Dedifferentiated amniotic fluid mesenchymal stem cell (primary cell): ENCODE measurements at regions not wholly inside any gene's neighbourhood (a gene's known extent, or its start where the extent isn't known, plus 50 kb on each side); places are given as distances from the start of the nearest gene placed in this dataset.
"Not testable (repeated sequence)": the region's sequence is repeated elsewhere in the genome, so short reads cannot be mapped to it uniquely, and the experiment has no call there.

Experiments used
- DNase-seq: peaks from one replicate; pipeline ENCODE4 v3.0.0-alpha.2; 2016; ENCODE audit errors: extremely low spot score

DNA sequence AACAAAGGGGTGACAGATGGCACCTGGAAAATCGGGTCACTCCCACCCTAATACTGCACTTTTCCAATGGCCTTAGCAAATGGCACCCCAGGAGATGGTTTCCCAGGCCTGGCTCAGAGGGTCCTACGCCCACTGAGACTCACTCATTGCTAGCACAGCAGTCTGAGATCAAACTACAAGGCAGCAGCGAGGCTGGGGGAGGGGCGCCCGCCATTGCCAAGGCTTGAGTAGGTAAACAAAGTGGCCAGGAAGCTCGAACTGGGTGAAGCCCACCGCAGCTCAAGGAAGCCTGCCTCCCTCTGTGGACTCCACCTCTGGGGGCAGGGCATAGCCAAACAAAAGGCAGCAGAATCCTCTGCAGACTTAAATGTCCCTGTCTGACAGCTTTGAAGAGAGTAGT, 467.2 kb downstream of the EPHA7 start:
- not testable (repeated sequence) for DNase-seq

DNA sequence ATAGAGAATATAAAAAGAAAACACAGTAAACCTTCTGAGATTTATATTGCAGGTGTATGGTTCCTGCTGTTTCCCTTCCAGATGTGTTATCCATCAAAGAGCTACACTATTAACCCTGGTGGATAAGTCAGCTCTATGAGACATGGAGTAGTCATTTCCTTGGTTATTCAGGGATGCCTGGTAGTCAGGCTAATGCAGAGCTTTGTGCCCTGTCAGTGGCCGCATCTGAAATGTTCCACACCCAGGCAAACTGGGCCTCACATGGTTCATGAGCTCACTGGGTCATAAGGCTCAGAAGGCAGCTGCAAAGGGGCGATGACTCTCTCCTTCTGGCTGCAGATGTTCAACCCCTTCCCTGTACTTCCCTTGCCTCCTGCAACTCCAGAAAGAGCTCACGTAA, 473.6 kb downstream of the EPHA7 start:
- DNase-seq: no peak

DNA sequence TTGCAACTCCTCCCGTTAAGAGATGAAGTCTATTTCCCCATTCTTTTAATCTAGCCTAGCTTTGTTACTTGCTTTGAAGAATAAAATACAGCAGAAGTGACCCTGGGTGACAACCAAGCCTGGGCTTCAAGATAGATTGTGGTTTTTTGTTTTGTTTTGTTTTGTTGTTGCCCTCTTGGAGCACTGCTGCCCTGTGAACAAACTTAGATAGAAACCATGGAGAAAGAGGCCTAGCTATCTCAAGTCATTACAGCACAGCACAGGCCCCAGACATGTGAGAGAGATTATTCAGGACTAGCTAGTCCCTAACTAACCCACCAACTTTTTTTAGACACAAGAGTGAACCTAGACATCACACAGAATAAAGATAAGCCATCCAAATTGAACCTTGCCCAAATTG, 475.2 kb downstream of the EPHA7 start:
- no peak for DNase-seq

DNA sequence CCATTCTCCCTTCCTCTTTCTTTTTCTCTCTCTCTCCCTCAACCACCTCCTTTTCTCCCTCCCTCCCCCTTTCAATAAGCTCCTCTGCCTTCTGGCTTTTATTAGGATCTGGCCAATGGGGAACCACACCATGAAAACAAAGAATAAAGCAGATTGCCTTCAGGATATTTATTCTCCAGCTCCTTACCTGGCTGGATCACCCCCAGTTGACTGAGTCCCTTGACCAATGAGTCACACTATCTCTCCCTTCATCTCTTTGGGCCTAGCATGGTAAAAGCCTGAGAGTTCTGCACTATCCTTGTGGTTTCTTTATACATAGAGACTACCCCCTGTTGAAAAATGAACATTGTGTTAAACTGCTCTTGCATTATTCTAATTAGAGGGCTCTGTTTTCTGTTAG, 476.8 kb downstream of the EPHA7 start:
- no peak for DNase-seq

DNA sequence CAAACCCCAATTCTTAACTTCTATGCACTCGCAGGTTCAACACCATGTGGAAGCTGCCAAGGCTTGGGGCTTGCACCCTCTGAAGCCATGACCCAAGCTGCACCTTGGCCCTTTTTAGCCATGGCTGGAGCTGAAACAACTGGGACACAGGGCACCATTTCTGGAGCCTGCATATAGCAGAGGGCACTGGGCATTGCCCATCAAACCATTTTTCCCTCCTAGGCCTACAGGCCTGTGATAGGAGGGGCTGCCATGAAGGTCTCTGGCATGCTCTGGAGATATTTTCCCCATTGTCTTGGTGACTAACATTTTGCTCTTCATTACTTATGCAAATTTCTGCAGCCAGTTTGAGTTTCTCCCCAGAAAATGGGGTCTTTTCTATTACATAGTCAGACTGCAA, 484.7 kb downstream of the EPHA7 start:
- DNase-seq: no peak

DNA sequence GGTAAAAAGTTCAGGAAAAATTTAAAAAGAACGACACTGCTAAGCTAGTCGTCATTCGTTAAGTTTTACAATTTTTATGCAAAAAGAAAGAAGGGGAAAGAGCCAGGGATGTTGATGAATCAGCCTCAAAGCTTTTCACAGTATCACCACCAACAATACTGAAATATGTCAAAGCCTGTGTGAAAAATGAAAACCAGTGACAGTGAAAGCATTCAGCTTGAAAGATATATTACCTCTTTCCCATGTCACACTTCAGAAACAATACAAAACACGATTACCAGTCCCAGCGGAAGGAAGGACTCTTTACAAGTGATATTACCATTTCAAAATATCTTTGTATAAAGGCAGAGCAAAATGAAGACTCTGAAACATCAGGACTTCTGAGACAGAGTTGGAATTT, 489.2 kb downstream of the EPHA7 start:
- DNase-seq: no peak

DNA sequence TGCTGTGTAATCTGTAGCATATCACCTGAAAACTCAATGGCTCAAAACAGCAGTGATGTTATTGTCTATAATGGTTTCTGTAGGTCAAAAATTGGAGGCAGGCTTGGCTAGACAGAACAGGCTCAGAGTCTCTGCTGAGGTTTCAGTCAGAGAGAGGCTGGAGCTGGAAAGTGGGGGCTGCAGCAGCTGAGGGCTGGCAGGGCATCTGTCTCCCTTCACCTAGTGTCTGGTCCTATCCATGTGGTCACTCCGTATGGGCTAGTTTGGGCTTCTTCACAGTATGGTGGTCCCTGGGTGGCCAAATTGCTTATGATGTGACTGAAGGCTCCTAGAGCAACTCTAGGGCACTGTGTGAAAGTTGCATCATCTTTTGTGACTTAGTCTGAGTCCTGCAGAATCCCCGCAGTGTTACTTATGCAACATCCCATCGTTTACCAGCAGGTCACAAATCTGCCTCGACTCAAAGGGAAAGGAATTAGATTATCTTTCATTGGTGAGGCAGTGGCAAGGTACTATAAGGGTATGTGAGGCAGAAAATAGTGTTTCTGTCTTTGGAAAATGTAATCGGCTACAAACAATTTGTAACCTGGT, 497.0 kb downstream of the EPHA7 start:
- DNase-seq: no peak

DNA sequence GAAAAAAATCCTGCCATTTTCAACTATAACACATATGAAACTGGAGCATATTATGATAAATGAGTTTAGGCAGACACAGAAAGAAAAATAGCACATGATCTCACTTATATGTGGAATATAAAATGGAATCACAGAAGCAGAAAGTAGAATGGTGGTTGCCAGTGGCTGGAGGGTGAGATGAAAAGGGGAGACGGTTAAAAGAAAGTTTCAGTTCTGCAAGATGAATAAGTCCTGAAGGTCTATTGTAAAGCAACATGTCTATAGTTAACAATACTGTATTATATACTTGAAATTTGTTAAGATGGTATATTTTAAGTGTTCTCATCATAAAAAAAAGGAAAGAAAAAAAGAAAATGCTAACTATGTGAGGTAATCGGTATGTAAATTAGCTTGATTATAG, 503.9 kb downstream of the EPHA7 start:
- no peak for DNase-seq

DNA sequence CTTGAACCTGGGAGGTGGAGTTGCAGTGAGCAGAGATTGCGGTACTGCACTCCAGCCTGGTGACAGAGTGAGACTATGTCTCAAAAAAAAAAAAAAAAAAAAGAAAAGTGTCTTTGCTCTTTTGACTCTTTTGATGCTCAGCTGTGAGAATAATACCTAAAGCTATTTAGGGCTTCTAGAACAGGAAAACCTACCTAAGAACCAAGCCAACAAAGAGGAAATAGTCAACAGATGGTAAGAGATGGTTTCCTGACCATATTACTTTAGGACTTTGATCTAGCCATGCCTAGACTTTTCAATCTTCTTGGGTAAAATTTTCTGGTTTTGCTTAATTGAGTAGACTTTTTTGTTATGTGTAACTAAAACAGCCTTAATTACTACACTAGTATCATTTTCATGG, 508.1 kb downstream of the EPHA7 start:
- DNase-seq: no peak

DNA sequence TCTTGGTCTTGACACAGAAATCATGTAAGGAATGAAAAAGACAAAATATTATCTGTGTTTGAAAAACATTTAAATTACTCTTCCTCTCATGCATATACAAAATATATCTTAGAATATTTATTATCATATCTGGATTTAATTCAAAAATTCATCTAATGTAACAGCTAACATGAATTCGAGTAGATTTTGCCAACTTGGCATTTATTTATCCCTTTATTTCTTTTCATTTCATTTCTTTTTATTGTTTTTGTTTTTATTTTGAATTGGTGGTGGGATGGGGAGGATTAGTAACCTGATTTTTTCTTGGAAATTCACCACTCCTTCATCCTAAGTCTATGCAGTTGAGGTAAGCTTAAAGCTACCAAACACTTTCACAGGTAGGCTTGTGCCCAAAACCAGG, 508.7 kb downstream of the EPHA7 start:
- DNase-seq: no peak

DNA sequence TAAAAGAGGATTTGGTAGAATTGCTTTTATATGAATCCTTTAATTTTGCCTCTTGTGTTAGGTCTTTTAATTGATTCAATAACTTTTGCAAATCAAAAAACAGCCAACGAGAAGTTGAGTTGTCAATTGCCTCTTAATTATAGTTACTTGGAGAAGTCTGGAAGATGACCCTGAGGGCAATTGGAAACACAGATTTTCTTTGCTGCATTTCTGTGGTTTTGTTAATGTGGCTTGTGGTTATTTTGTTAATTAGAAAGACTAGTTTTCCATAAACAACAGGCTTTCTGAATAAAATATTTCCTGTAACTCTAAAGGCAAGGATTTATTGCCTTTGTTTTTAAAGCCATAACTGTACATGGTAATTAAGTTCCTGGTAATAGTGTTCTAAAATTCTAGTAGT, 513.0 kb downstream of the EPHA7 start:
- no peak for DNase-seq

DNA sequence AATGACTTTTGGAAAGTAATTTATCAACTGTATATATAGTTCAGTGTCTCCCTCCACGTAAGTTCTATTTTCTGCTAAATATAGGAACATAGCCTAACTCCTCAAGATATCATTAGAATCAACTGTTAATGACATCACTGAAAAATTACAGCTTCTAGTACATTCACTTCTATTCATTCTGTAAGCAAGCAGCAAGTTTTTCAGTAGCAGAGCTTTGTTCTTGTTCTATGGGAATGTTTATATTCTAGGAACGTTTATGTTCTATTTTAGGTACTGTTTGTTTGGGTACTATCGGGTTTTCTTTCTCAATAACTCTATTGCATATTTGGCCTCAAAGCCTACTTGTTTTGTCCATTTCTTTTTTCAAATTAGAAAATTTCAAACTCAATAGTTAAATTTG, 525.6 kb downstream of the EPHA7 start:
- no peak for DNase-seq

DNA sequence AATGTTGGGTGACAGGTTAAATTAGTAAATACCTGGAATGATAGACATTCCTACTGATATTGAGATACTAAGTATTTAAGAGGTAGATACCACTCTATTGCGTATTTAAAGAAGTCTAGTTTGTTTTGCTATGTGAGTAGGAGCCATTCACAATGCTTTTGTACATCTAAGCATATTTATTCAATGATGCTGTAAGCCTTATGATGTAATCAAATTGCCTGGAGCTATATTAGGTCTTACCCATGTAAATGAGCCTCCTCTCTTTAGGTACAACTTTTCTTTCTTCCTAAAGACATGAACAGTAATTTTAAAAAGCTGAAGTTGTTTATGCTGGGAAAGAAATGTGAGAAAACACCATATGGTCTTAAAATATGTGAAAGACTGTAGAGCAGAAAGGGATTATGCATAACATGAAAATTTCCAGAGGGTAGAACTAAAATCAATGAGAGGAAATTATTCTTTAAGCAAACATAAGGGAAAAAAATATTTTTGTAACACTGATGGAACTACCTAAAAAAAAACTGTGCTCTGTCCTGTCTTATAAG, 526.7 kb downstream of the EPHA7 start:
- no peak for DNase-seq

DNA sequence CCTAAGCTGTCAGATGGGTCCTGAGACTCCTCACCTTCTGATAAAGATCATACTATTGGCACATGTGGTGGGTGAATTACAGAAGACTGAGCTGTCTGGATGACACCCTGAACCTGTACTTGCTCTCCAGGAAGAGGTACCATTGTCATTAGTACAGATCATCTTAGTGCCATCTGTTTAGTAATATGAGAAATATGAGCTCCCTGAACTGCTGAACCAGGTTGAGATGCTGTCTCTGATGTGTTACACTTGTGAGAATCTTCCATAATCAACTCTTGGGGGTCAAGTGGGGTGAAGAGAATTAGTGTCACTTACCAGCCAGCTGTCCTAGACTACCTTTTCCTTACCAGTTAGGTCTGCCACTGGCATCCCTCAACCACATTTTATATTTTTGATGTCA, 531.0 kb downstream of the EPHA7 start:
- no peak for DNase-seq

DNA sequence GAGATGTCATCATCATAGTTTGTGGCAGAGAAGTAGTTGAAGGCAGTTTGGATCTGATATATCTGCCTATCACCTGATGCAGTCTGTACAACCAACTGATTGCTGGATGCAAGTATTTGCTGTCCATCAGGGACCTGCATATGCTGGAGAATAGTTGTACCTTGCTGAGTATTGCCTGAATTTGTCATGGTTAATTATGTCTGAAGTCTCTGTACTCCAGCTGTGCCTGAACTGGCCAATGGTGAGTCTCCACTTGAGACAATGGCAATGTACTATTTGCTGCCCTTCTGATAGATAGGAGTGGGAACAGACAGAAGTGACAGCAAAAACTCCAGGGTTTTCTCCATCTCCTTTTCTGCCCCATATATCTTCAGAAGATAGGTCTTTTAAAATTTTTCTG, 531.5 kb downstream of the EPHA7 start:
- DNase-seq: no peak

DNA sequence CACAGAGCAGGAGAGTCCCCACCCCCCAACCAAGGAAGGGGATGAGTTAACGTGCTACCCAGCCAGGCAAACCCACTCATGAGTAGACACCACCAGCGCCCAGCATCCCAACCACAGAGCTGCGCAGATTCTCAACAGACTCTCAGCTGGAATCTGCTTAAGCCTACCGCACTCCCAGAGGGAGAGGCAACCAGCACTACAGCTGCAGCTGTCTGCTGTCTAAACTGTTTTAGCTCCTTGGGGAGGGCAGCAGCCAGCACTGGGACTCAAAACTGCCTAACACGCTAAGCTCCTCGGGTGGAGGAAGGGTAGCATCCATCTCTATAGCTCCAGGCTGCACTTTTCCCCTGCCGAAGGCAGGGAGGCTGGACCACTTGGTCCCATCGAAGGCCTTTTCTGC, 539.8 kb downstream of the EPHA7 start:
- no peak for DNase-seq

DNA sequence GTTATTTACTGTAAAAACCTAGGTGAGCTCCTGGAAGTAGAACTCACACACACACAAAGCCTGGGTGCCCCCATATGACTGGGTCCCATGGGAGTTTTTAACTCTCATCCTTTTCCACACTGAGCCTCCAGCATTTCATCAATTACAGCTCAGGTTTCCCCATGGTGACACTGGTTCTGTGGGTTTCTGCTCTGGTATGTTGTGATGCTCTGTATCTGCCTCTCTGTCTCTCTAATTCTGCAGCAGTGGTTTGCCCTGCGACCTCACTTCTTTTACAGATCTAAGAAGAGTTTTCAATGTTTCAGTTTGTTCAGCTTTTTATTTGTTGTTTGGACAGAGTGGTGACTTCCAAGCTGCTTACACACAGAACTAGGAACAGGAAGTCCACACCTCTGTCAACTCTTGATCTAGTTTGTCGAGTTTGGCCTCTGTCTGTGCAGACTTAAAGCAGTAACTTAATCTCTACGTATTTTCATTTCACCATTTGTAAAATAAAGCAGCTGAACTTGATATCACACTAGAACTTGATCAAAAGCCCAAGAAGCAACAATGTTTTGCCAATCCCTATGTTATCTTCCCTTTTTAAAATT, 554.3 kb downstream of the EPHA7 start:
- DNase-seq: no peak

DNA sequence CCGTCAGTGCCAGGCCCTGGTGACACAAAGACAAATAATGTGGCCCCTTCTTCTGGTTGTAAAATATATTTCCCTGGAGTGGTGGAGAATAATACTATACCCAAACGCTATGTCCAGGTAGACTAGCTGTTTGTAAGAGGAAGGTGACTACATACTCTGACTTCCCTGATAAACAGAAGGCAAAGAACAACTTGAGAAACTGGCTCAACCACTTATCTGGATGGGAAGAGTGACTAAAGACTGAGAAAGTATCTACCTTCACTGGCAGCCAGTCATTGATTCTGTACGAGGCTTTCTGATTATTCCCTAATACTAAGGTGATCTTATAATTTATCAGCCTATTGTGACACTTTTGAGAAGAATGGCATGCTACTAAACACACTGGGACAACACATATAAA, 569.7 kb downstream of the EPHA7 start:
- DNase-seq: no peak

DNA sequence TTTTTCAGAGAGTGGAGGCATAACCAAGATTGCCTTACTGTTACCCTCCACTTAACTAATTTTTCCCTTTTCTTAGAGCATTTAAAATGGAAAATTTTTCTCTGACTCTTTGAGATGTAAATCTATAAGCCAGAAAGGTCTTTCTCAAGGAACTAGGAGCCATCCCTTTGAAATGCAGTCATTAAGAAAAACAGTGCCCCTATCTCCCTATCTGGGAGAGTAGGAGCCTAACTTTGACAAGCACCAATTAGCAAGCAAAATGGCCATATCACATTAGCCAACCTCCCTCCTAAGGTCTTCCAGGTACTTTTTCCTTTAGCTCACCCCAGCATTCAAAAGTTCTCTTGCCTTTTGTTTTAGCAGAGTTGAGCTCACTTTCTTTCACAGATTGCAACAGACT, 570.5 kb downstream of the EPHA7 start:
- no peak for DNase-seq

DNA sequence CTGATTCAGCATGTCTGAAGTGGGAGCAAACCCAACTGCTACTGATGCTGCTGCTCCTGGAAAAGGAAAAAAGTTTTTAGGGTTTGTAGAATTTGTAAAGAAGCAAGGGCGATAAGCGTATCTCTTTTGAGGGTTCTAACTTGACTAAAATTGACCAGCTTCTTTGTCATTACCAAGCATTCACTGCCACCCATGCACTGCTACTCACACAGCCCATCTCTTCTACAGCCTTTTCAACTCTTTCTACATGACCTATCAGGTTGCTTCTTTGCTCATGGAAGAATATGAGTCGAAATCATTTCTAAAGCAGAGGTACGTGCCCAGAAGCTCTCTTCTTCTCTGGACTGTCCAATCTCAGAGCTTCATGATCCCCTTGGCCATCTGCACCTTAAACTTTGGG, 570.9 kb downstream of the EPHA7 start:
- no peak for DNase-seq

DNA sequence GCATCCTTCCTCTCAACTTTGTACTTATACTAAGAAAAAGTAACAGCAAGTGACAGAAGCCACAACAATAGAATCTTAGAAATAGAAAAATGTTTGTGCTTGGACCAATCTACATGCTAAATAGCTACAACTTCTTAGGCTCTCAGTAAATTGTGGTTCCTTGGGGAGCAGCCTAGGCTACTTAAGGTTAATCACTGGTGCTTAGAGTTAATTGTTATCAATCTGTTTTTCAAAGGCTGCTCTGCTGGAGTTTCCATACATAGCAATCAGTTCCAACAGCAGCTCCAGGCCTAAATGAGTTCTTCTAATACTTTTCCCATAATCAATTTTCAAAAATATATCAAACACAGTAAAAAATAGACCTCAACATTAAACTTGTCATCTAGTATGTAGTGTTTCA, 571.4 kb downstream of the EPHA7 start:
- no peak for DNase-seq

DNA sequence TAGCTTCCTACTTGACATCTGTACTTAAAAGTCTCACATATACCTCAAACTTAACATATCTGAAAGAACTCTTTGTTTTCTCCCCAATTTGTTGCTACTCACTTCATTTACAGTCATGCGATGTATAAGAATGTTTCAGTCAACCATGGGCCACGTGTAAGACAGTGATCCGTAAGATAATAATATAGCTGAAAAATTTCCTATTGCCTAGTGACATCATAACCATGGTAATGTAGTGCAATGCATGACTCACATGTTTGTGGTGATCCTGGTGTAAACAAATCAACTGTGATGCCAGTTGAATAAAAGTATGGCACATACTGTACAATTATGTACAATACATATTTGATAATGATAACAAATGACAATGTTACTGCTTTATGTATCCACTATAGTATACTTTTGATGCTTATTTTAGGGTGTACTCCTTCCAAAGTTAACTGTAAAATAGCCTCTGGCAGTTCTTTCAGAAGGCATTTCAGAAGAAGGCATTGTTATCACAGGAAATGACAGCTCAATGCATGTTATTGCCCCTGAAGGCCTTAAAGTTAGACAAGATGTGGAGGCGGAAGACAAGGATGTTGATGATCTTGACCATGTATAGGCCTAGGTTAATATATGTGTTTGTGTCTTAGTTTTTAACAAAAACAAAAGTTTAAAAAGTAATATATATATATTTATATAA, 579.0 kb downstream of the EPHA7 start:
- no peak for DNase-seq

DNA sequence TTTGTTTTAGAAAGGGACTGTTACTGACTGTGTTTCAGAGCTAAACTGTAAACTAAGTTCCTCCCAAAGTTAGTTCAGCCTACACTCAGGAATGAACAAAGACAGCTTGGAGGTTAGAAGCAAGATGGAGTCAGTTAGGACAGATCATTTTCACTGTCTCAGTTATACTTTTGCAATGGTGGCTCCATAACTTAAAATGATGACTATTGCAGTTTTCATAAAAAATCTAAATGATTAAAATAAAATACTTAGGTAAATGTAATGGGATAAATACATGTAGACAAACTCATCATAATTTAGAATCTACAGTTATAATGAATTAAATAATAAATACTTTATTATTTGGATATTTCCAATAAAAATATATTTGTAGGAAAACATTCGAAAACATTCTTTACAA, 590.6 kb downstream of the EPHA7 start:
- no peak for DNase-seq

DNA sequence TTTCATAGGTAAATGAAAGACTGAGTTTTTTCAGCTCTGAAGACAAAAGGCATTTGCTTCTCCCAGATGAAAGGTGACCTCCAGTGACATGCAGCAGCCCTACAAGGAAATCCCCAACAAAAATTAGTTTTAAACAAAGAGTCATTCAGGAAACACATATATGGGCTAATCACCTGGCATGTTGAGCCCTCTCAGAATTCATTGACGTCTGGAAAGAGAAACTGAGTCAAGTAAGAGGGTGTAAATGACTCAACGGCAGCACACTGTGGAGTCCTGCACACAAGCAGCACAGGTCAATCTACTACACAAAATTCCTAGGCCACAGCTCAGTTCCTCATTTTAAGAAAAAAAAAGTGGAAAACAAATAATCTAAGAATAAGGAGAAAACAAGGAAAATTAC, 592.3 kb downstream of the EPHA7 start:
- no peak for DNase-seq
